ENCODE measurements at regions not wholly inside any gene's neighbourhood (a gene's known extent, or its start where the extent isn't known, plus 50 kb on each side); places are given as distances from the start of the nearest gene placed in this dataset.

DNA sequence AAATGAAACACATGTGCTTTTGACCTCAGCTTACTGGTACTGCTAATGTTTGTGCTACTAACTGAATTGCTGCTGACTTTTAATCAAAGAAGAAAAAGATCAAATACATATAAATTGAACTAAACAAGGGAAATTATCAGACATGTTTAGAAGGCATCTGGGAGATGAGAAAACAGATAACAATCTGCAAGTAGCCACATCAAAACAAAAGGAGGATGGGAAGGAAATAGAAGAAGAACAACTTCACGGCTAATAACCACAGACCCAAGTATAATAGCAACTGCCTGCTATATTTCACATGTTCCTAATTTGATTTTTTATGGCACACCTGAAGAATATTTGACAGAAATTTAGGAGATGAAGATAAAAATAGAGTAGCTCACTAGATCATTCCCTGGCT lies 542.6 kb upstream of the SYT4 start:
- Histone ChIP-seq H3K9me2 (ENCODE audit: insufficient read depth) (no peaks in the 10 kb centered on the region), H3K4me3 (replicated peaks in 1 of 2; ENCODE audit: low read depth in 1 of 2, low read length in 2 of 2) (no peak overlapping the region), H3K9ac (ENCODE audit: low read length) (no peak overlapping the region), H4K20me1 (ENCODE audit: insufficient read depth) (no peaks in the 10 kb centered on the region), H3K9me3 (ENCODE audit: control insufficient read depth in 1 of 2, insufficient read depth in 1 of 2, low read depth in 1 of 2, low read length in 2 of 2) (peaks cover 16 to 17% of the 10 kb centered on the region in 2 experiments; a peak in 2 of 4 replicates), H2AFZ (ENCODE audit: low read depth, low read length, poor library complexity, severe bottlenecking) (no peak overlapping the region), H3K27me3 (ENCODE audit: insufficient read depth, low read length) (no peaks in the 10 kb centered on the region), H3K79me2 (ENCODE audit: insufficient read depth, low read length) (no peaks in the 10 kb centered on the region), H3K4me2 (ENCODE audit: low read length) (no peak overlapping the region), H3K4me1 (ENCODE audit: control insufficient read depth in 1 of 2, insufficient read depth in 2 of 2, low read length in 2 of 2) (no peaks in the 10 kb centered on the region), H3K36me3 (ENCODE audit: control insufficient read depth in 1 of 2, insufficient read depth in 2 of 2, low read length in 2 of 2) (no peaks in the 10 kb centered on the region), H3K27ac (ENCODE audit: low read depth, low read length) (no peak overlapping the region)
- CTCF ChIA-PET = no interaction called here
- DNase-seq (ENCODE audit: low read depth, low spot score) (no peak), ATAC-seq (no peak)
- intact Hi-C loops (cut with micrococcal nuclease) = no loop called here
- BruUV-seq (replicated peaks) = no TSS peak
- POLR2A ChIA-PET = no interaction called here
- RAD21 ChIA-PET (ENCODE audit: low non-redundant PET in 1 of 2, low total read pairs in 2 of 2, uncharacterized antibody in 2 of 2, unreplicated experiment in 2 of 2) = no interaction called here
- TF ChIP-seq RAD21 (IDR thresholded peaks at IDR 0.05; ENCODE audit: low read depth) = no peak
- TF ChIP-seq, protein P1, sequence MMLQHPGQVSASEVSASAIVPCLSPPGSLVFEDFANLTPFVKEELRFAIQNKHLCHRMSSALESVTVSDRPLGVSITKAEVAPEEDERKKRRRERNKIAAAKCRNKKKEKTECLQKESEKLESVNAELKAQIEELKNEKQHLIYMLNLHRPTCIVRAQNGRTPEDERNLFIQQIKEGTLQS (IDR thresholded peaks at IDR 0.05) = no peak
- no peak for TF ChIP-seq SRF (IDR thresholded peaks at IDR 0.05; ENCODE audit: low read depth)
- no peak for TF ChIP-seq ZFX (IDR thresholded peaks at IDR 0.05)
- TF ChIP-seq POLR2AphosphoS5 (IDR thresholded peaks at IDR 0.05; ENCODE audit: low read depth, low read length) = no peak
- no peak for TF ChIP-seq FOSL1 (IDR thresholded peaks at IDR 0.05; ENCODE audit: low read depth)
- TF ChIP-seq, protein P2, sequence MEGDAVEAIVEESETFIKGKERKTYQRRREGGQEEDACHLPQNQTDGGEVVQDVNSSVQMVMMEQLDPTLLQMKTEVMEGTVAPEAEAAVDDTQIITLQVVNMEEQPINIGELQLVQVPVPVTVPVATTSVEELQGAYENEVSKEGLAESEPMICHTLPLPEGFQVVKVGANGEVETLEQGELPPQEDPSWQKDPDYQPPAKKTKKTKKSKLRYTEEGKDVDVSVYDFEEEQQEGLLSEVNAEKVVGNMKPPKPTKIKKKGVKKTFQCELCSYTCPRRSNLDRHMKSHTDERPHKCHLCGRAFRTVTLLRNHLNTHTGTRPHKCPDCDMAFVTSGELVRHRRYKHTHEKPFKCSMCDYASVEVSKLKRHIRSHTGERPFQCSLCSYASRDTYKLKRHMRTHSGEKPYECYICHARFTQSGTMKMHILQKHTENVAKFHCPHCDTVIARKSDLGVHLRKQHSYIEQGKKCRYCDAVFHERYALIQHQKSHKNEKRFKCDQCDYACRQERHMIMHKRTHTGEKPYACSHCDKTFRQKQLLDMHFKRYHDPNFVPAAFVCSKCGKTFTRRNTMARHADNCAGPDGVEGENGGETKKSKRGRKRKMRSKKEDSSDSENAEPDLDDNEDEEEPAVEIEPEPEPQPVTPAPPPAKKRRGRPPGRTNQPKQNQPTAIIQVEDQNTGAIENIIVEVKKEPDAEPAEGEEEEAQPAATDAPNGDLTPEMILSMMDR (IDR thresholded peaks at IDR 0.05 in 2 of 3, conservative IDR thresholded peaks at IDR 0.05 in 1 of 3; ENCODE audit: borderline replicate concordance in 1 of 3, insufficient read depth in 1 of 3, low read depth in 2 of 3, low read length in 2 of 3) = no peak
- no peak for TF ChIP-seq EZH2 (IDR thresholded peaks at IDR 0.05)
- TF ChIP-seq ZNF274 (IDR thresholded peaks at IDR 0.05; ENCODE audit: low read depth, low read length) = no peak
- no peak for TF ChIP-seq YY1 (IDR thresholded peaks at IDR 0.05; ENCODE audit: extremely low read depth, insufficient replicate concordance, low read depth, low read length)
- TF ChIP-seq TCF7L2 (IDR thresholded peaks at IDR 0.05; ENCODE audit: borderline replicate concordance, extremely low read depth, insufficient read depth, insufficient read length) = no peak
- no peak for TF ChIP-seq CBX3 (IDR thresholded peaks at IDR 0.05; ENCODE audit: low read depth)
- no peak for TF ChIP-seq ELF1 (IDR thresholded peaks at IDR 0.05; ENCODE audit: borderline replicate concordance, low read depth)
- TF ChIP-seq POLR2A (IDR thresholded peaks at IDR 0.05; ENCODE audit: borderline replicate concordance, extremely low read depth, insufficient read depth, insufficient read length) = no peak
- no peak for TF ChIP-seq SIN3A (IDR thresholded peaks at IDR 0.05; ENCODE audit: low read depth)
- TF ChIP-seq CEBPB (IDR thresholded peaks at IDR 0.05; ENCODE audit: low read depth) = no peak
- TF ChIP-seq, protein P3, sequence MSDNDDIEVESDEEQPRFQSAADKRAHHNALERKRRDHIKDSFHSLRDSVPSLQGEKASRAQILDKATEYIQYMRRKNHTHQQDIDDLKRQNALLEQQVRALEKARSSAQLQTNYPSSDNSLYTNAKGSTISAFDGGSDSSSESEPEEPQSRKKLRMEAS (IDR thresholded peaks at IDR 0.05) = no peak
- no peak for TF ChIP-seq SP1 (IDR thresholded peaks at IDR 0.05; ENCODE audit: low read depth)
- no peak for TF ChIP-seq EZH2phosphoT487 (IDR thresholded peaks at IDR 0.05; ENCODE audit: borderline replicate concordance)

Measured in HCT116 (cell line).